ENCODE measurements at regions not wholly inside any gene's neighbourhood (a gene's known extent, or its start where the extent isn't known, plus 50 kb on each side); places are given as distances from the start of the nearest gene placed in this dataset.
A peak's percentile ranks its signal among the peaks of the same experiment; 100 is the strongest.
"Not testable (repeated sequence)": the region's sequence is repeated elsewhere in the genome, so short reads cannot be mapped to it uniquely, and the experiment has no call there.

DNA sequence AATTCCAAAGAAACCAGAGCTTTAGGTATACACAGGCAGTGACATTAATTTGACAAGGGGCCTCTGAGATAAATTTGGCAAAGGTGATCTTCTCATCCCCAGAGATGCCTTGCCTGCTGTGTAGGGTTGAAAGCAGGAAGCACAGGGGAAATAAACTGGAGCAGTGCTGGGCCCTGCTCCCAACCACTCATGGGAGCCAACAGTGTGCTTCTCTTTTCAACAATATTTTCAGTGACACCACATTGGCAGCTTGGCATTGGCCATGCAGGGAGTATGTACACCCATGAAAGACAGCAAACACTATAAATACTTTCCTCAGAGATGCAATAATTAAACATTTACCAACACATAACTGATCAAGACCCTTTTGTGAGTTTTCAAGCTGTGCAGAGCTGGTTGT lies 90.7 kb upstream of the F13A1 start:
- DNase-seq (no peak), ATAC-seq (peak; percentile 34 to 74)
- intact Hi-C loops (cut with DNase I) = no loop called here

DNA sequence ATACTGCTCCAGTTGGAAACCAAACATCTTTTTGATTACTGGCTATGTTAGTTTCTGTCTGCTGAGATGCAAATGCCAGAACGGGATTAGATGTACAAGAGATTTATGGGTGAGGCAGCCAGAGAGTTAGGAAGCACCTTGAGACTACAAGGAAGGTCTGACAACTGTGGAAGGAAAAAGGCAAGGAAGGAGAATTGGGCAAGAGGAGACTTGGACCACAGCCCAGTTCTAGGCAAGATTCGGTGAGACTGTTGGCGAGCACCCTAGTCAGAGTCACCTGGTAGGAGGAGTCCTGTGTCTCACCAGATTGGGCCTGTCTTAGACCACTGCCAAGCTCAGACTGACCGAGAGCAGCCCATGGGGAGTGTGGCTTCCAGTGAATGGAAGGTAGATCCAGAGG lies 91.8 kb upstream of the F13A1 start:
- ATAC-seq (no peak), DNase-seq (no peak)
- intact Hi-C loops (cut with DNase I) = no loop called here

DNA sequence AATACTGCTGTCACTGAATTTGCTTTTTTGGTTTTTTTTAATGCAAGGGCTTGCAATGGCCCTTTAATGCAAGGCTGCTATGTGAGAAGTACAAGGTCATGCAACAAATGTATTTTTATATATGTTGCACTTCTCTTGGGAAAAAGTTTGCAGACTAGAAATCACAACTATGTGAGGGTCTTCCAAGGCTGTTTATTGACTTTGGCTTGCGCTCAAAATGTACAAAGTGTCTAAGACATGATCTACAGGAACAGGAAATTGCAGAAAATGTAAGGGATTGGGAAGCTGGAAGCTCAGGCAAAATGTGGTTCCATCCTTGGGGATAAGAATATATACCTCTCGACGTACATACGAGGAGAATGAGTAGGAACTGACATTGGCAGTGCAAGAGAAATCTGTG lies 92.2 kb upstream of the F13A1 start:
- intact Hi-C loops (cut with DNase I) = no loop called here
- no peak for ATAC-seq
- DNase-seq = no peak

DNA sequence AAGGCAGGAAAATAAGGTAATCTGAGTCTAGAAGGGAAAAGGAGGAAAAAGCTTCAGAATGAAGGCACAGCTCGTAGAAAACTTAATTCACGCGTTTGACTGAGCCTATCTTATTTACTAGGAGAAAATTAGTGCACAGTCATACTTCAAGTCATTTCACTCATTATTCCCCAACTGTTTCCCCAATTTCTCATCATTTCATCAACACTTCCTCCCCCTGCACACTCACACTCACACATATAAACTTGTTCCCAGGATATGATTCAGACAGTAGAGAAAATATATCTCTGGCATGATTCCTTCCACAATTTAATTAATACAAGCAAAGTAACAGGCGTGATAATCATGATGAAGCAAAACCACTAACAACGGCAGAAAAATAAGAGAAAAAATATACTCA lies 94.5 kb upstream of the F13A1 start:
- ATAC-seq = peak in 1 of 2 donors; percentile 22
- intact Hi-C loops (cut with DNase I) = no loop called here
- DNase-seq = no peak

DNA sequence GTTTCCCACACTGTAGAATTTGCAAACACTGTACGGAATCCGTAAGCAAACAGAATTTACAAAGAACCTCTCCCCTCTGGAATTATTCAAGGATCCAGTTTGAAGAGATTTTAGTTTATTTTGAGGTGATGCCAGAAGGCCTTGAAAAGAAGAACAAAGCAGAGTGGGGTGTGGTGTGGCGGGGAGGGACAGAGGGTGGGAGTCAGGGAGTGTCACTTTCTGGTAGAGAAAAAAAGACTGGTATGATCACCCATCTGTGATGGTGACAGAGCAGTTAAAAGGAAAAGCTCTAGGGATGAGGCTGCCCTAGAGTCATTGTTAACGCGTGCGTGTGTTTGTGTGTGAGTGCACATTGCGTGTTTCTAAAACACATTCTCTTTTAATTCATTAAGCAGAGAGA lies 97.0 kb upstream of the F13A1 start:
- intact Hi-C loops (cut with DNase I) = no loop called here
- DNase-seq (no peak), ATAC-seq (no peak)

DNA sequence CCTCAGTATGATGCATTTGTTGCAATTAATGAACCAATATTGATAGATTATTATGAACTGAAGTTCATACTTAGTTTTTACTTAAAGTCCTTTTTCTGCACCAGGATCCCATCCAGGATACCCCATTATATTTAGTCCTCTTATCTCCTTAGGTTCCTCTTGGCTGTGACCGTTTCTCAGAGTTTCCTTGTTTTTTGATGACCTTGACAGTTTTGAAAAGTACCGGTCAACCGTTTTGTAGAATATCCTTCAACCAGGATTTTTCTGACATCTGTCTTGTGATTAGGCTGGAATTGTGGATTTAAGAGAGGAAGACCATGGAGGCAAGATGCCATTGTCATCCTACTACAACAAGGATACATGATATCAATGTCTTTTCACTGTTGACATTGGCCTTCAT lies 98.0 kb upstream of the F13A1 start:
- DNase-seq (no peak), ATAC-seq (no peak)
- intact Hi-C loops (cut with DNase I) = no loop called here

DNA sequence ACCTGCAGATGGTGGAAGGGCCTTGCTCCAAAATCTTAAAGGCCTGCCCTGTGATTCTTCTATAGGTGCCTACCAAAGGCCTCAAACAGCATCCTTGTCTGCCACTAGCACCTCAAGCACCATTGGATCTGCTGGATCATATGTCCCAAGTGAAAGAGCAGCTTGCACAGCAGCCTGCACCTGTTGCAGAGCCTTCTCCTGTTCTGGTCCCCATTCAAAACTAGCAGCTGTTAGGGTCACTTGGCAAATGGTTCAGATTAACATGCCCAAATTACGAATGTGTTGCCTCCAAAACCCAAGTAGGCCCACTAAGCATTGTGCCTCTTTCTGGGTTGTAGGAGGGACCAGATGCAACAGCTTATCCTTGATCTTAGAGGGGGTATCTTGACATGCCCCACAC lies 99.6 kb upstream of the F13A1 start:
- DNase-seq (no peak), ATAC-seq (no peak)
- intact Hi-C loops (cut with DNase I) = no loop called here

DNA sequence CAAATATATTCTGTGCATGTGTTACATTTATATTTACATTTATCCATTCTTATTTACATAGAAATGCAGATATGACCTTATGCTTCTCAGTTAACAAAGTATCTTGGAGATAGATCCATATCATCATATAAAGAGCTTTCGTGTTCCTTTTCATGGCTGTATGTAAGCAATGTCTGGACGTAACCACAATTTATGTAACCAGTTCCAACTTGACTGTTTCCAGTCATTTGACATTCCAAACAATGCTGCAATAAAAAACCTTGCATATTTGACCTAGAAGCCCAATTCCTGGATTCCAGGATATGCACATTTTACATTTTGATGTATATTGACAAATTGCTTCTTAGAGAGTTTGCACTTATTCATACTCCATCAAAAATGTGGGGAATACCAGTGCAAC lies 113.7 kb upstream of the F13A1 start:
- intact Hi-C loops (cut with DNase I) = no loop called here
- ATAC-seq (no peak), DNase-seq (no peak)

DNA sequence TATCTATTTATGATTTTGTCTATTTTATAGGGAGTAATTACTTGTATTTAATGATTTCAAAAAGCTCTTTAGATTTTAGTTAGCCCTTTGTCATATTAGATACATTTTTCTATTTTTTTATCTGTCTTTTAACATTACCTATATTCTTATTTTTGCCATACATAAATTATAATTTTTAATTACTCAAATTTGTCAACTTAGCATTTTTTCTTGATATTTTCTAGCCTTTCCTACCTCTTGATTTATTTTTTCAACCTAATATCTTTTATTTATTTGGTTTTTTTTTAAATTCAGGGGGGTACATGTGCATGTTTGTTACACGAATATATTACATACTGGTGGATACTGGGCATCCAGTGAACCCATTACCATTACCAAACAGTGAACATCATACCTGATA lies 114.3 kb upstream of the F13A1 start:
- intact Hi-C loops (cut with DNase I) = no loop called here
- DNase-seq (no peak), ATAC-seq (no peak)

DNA sequence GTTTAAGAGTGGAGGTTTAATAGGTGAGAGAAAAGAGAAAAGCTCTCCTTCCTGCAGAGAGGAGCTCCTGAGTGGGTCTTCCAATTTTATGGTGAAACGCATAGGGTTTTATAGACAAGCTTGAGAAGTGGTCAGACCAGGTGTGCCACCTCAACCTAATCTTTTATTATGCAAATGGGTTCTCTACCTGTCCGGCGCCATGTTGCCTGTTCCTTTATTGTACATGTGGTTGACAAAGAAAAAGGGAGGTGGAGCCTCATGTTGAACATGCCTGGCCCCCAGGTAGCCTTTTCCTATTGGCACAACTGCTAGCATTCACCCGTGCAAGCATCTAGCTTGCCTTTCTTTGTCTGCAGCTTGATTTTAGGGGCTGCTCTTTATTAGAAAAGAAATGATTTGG lies 115.9 kb upstream of the F13A1 start:
- intact Hi-C loops (cut with DNase I) = no loop called here
- no peak for ATAC-seq
- DNase-seq = no peak

DNA sequence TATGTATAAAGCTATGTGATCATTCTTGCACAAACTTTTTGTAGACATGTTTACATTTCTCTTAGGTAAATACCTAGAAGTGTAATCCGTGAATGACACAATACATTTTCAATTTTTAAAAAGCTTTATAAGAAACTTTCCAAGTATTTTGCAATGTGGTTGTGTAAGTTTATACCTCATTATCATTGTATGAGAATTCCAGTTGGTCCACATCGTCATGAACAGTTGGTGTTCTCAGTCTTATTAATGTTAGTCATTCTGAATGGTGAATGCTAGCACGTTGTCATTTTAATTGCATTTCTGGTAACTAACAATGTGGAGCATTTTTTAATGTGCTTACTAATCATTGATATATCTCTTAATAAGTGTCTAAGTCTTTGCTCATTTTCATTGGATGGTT lies 116.5 kb upstream of the F13A1 start:
- DNase-seq (no peak), ATAC-seq (no peak)
- intact Hi-C loops (cut with DNase I) = no loop called here

DNA sequence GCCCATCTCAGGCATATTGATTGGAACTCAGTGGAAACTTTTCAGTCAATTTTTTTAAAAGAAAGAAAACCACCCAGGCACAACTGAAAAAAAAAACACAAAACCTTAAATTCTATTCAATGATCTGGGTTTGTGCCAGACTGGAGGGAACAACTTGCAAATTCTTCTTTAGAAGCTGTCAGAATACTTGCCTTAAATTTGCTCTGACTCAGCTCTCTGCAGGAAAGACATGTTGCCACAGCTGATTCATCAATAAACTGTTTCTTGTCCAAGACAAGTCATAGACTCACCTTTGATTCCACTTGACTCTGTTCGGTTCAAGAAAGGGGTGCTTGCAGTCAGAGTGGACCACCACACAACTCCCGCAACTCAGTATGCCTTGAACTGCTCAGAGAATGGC lies 117.8 kb upstream of the F13A1 start:
- no peak for ATAC-seq
- intact Hi-C loops (cut with DNase I) = no loop called here
- DNase-seq = no peak

DNA sequence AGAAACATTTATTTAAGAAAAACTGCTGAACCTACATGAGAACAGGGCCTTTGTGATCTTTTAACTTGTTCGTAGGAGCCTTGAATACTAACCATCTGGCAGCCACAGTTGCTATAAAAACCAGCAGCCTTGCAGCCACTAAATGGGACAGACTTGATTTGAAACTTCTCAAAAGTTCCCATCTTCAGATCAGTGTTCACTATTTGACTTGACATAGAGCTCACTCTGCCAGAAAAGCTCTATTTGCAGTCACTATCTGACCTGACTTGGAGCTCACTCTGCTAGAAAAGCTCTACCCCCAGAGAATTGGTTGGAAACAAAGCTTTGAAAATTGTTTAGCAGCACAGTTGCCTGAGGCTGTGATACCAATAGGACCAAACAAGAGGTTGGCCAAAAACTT lies 119.3 kb upstream of the F13A1 start:
- DNase-seq = no peak
- no peak for ATAC-seq
- intact Hi-C loops (cut with DNase I) = no loop called here

DNA sequence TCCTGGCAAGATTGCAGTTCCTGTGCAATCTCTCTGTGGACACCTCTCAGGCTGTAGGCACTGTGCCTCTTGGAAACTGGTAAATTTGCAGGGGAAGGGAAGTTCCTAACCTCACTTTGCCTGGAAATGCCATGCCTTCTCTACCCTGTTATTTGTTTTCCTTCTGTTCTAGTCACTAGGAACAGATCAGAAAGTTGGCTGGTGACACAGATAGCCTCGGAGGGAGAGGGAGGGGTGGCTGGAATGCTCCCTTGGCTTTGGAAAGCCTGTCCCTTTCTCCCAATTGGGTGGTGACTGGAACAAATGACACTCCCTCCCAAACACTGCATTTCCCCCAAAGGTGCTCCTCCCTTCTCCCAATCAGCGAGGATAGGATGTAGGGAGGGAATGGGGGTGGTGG lies 131.5 kb upstream of the F13A1 start:
- intact Hi-C loops (cut with DNase I) = no loop called here
- peak; percentile 25 for DNase-seq
- ATAC-seq = peak in 1 of 2 donors; percentile 56

DNA sequence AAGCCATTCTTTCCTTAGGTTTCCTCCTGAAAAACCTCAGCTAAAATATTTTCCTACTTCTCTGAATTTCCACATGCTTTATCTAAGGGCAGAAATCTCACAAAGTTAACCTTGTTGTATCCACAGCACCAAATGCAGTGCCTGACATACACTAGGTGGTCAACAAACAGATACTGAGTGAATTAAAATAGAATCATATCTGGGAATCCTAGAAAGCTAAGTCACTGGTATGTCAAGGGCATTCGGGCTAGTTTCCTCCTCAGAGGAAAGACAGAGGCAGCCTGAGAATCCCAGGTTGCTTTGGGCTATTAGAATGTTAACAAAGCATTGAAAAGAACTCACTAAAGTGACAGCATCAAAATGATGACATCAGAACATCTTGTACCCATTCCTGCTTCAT lies 132.7 kb upstream of the F13A1 start:
- intact Hi-C loops (cut with DNase I) = no loop called here
- DNase-seq (no peak), ATAC-seq (no peak)

DNA sequence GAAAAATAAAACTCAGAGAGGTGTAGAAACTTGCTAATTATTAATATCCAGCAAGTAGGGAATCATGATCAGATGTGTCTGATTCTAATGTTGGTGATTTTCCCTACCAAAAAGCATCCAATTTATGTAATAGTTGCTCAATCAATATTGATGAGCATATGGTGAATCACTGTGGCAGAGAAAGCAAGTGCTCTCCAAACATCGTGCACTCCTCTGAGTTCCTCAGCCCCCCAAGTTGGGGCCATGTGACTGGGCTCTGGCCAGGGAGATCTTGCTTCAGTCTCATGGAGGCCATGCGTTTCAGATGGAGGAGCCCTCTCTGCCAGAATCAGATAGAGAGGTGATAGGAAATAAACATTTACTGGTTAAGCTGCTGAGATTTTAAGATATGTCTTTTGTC lies 133.2 kb upstream of the LY86 start:
- DNase-seq (no peak), ATAC-seq (no peak)
- intact Hi-C loops (cut with DNase I) = no loop called here

DNA sequence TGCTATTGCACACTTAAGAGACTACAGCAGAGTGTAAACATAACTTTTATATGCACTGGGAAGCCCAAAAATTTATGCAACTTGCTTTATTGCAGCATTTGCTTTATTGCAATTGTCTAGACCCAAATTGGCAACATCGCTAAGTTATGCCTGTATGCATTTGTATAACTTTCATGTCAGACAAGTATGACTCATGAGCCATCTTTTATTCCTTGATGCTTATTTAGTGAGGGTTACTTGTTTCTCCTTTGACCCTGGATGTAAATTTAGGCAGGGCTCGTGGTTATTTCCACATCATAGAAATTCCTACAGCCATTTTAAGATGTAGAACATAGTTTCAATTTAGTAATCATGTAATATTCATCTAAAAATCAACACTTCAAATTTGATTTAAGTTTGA lies 130.3 kb upstream of the LY86 start:
- ATAC-seq (no peak), DNase-seq (no peak)
- intact Hi-C loops (cut with DNase I) = no loop called here

DNA sequence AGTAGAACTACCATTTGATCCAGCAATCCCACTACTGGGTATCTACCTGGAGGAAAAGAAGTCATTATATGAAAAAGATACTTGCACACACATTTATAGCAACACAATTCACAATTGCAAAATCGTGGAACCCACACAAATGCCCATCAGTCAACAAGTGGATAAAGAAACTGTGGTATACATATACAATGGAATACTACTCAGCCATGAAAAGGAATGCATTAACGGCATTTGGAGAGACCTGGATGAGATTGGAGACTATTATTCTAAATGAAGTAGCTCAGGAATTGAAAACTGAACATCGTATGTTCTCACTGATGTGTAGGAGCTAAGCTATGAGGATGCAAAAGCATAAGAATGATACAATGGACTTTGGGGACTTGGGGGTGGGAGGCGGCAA lies 128.6 kb upstream of the LY86 start:
- DNase-seq; intact Hi-C loops (cut with DNase I); ATAC-seq: not testable (repeated sequence)

DNA sequence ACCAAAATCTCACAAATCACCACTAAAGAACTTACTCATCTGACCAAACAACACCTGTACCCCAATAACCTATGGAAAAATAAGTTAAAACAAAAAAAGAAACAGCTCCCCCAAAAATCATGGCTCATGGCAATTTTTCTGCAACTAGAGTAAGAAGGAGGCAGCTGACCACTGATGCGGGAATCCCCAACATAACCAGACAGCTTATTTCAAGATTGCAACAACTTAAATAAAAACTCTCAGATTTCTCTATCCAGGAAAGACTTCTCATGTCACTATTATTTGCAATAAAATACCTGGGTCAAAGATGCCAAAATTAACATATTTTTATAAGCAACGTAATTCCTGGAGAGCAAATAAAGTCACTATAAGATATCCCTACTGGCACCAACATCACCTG lies 128.1 kb upstream of the LY86 start:
- intact Hi-C loops (cut with DNase I) = no loop called here
- no peak for DNase-seq
- ATAC-seq = no peak

DNA sequence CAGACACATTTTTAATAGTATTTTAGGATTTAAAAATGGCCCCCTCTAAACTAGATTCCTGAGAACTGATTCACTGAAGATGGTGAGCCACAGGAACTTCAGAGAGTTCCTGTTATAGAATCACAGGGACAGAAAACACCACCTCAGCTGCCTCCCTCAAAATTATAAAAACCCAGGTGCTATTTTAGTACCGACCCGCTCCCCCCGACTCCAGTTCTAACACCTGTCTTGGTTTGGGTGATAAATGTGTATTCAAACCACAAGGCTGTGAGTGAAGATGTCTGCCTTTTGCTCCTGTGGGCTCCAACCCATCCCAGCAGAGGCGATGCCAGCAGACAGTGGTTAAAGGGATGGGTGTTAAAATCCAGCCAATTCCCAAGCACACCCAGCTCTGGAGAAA lies 127.4 kb upstream of the LY86 start:
- ATAC-seq = no peak
- intact Hi-C loops (cut with DNase I) = no loop called here

DNA sequence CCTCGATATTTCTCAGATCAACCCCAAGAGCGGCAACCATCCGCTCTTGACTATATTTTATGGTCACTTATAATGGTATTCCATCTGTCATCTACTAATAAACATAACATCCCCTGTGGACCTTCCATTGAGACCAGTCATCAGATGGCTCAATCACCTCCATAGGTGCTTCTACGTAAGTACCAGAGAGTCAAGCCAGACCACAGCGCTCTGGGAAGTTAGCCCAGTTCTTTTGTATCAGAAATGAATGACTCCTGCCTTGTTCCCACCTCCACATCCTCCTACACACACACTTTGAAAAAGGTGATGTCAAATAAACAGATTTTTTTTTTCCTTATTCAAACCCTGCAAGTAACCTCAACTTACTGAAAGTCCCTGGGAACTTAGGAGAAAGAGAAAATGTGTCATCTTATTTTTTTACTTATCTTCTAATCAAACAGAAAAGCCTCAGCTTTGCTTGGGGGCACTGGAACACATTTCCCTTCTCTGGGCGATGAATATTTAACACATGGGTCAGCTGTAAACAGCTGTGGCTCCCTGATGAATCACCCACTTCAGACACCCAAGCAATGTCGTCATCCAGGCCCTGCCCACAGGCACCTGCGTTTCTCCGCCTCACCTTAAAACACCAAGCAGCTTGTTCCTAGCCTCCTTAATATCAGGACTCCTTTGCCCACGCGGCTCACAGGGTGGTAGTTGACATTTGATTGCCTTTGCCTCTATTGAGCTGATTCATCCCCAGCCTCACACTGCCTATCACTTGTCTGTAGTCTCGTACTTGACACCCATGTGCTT lies 121.4 kb upstream of the LY86 start:
- intact Hi-C loops (cut with DNase I) = no loop called here
- ATAC-seq = no peak

More for the DNA sequence above, 127.4 kb upstream of the LY86 start:
- no peak for DNase-seq

DNA sequence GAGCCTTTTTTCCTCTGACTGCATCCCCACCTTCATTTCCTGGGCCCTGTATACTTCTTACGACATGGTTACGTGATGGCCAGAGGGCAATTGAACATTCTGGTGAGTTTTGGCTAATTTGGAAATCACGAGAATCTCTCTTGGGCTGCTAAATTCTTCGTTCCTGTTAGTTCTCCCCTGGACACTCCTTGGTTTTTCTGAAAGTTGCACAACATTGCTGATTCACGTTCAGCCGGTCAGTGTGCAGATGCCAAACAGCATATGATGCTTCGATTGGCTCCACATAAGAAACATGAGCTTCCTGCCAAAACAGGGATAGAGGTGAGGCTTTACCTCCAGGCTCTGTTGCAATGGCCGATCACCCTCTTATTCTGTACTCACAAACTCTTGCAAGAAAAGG lies 119.4 kb upstream of the LY86 start:
- ATAC-seq (peak in 1 of 2 donors; percentile 44), DNase-seq (no peak)
- intact Hi-C loops (cut with DNase I) = no loop called here

More for the DNA sequence above, 121.4 kb upstream of the LY86 start:
- no peak for DNase-seq
